Ascending aorta (tissue), 2 donors: ENCODE measurements at regions not wholly inside any gene's neighbourhood (a gene's known extent, or its start where the extent isn't known, plus 50 kb on each side); places are given as distances from the start of the nearest gene placed in this dataset.
"Not testable (repeated sequence)": the region's sequence is repeated elsewhere in the genome, so short reads cannot be mapped to it uniquely, and the experiment has no call there.

Source experiments
- DNase-seq, 2 donors: peaks; one replicate each; pipeline ENCODE4 v3.0.0-alpha.2; 2019; ENCODE audit warnings: low spot score in 2 of 2
- H3K27ac ChIP-seq, 2 donors: fragments of 200-600 bp; sonication (generic); one replicate each; pipeline ENCODE4 v1.5.1; 2016 to 2017; ENCODE audit warnings: mild to moderate bottlenecking in 1 of 2
- H3K27me3 ChIP-seq: fragments of 200-600 bp; sonication (generic); one replicate; pipeline ENCODE4 v1.5.1; 2017
- H3K36me3 ChIP-seq, 2 donors: fragments of 200-600 bp; sonication (generic); one replicate each; pipeline ENCODE4 v1.5.1; 2016
- H3K4me1 ChIP-seq, 2 donors: fragments of 200-600 bp; sonication (generic); one replicate each; pipeline ENCODE4 v1.5.1; 2016 to 2017; ENCODE audit warnings: mild to moderate bottlenecking in 1 of 2
- H3K4me3 ChIP-seq, 2 donors: fragments of 200-600 bp; sonication (generic); one replicate each; pipeline ENCODE4 v1.5.1; 2016 to 2017; ENCODE audit warnings: mild to moderate bottlenecking in 1 of 2
- H3K9me3 ChIP-seq, 2 donors: fragments of 200-600 bp; sonication (generic); one replicate each; pipeline ENCODE4 v1.5.1; 2016
- CTCF ChIP-seq, 3 experiments: fragments of 200-600 bp in 2 of 3; fragments of 450-650 bp in 1 of 3; sonication (generic) in 2 of 3; IDR thresholded peaks; one replicate each; pipeline ENCODE4 v1.5.1; 2016 to 2019; ENCODE audit warnings: antibody characterized with exemption in 3 of 3, mild to moderate bottlenecking in 1 of 3, moderate library complexity in 1 of 3
- intact Hi-C: fragments of 100-400 bp; cut with DNase I; formaldehyde crosslinking; loops from one replicate; pipeline ENCODE4 v1.15.1; 2023

GRCh38 chr11:88061111-88061510 is 114.1 kb downstream of the RAB38 start:
- Histone ChIP-seq H3K4me1 (no peaks in the 10 kb centered on the region), H3K4me3 (no peak overlapping the region), H3K27me3 (no peaks in the 10 kb centered on the region), H3K9me3 (no peaks in the 10 kb centered on the region), H3K36me3 (no peaks in the 10 kb centered on the region), H3K27ac (no peak overlapping the region)
- DNase-seq = no peak
- intact Hi-C loops = no loop called here
- no peak for TF ChIP-seq CTCF (IDR thresholded peaks at IDR 0.05)

GRCh38 chr11:88059326-88059725 is 115.9 kb downstream of the RAB38 start:
- no peak for TF ChIP-seq CTCF (IDR thresholded peaks at IDR 0.05)
- Histone ChIP-seq H3K4me3 (no peak overlapping the region), H3K4me1 (no peaks in the 10 kb centered on the region), H3K9me3 (no peaks in the 10 kb centered on the region), H3K27me3 (no peaks in the 10 kb centered on the region), H3K36me3 (no peaks in the 10 kb centered on the region), H3K27ac (no peak overlapping the region)
- intact Hi-C loops = no loop called here
- no peak for DNase-seq

DNA sequence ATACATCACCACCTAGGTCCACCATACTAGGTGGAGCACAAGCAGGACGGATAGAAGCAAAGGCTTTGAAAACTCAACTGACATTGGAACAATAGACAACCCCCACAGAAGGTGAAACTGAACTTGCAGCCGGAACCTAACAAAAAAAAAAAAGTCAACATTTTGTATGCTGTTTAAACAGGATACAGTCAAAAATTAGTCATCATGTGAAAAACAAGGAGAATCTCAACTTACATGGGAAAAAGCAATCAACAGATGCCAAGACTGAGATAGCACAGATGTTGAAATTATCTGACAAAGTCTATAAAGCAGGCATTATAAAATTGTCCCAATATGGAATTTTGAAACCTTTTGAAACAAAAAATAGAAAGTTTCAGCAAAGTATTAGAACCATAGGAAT is 123.8 kb downstream of the RAB38 start:
- no peaks in the 10 kb centered on the region for H3K27me3 ChIP-seq
- intact Hi-C loops = no loop called here
- TF ChIP-seq CTCF (IDR thresholded peaks at IDR 0.05) = no peak
- H3K4me3 ChIP-seq = no peak overlapping the region
- no peaks in the 10 kb centered on the region for H3K4me1 ChIP-seq
- no peak overlapping the region for H3K27ac ChIP-seq
- DNase-seq = no peak
- no peaks in the 10 kb centered on the region for H3K9me3 ChIP-seq
- H3K36me3 ChIP-seq = no peaks in the 10 kb centered on the region

DNA sequence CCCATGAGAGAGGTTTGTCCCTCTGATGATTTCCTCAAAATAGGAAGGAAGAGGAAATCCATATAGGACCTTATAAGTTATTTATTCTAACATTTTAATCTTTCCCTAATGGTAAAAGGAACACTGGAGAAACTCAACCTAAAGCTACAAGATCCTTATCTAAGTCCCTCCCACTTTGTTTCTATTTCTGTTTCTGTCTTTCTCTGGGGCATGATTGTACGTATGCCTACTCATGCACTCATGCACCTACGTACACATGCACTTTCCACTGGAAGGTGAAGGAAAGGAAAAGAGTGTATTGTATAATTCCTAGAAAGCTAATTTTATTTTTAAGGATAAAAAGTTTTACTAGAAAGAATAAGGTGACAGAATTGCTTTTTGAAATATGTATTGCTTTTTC is 125.0 kb downstream of the RAB38 start:
- Histone ChIP-seq H3K36me3 (no peaks in the 10 kb centered on the region), H3K27me3 (no peaks in the 10 kb centered on the region), H3K9me3 (no peaks in the 10 kb centered on the region), H3K4me1 (no peaks in the 10 kb centered on the region), H3K4me3 (no peak overlapping the region), H3K27ac (no peak overlapping the region)
- intact Hi-C loops = no loop called here
- no peak for DNase-seq
- TF ChIP-seq CTCF (IDR thresholded peaks at IDR 0.05) = no peak

GRCh38 chr11:88045288-88045687 is 130.0 kb downstream of the RAB38 start:
- H3K27me3 ChIP-seq, H3K36me3 ChIP-seq, H3K4me1 ChIP-seq, H3K4me3 ChIP-seq, DNase-seq, H3K9me3 ChIP-seq, intact Hi-C loops, H3K27ac ChIP-seq: not testable (repeated sequence)

GRCh38 chr11:88044658-88045057 is 130.6 kb downstream of the RAB38 start:
- H3K27me3 ChIP-seq, H3K36me3 ChIP-seq, DNase-seq, H3K9me3 ChIP-seq, intact Hi-C loops, H3K4me1 ChIP-seq, H3K4me3 ChIP-seq, H3K27ac ChIP-seq: not testable (repeated sequence)

- H3K4me3 ChIP-seq = no peak overlapping the region
- H3K36me3 ChIP-seq = no peaks in the 10 kb centered on the region
- H3K27me3 ChIP-seq = no peaks in the 10 kb centered on the region
- no peak overlapping the region for H3K27ac ChIP-seq
- no peaks in the 10 kb centered on the region for H3K4me1 ChIP-seq
- DNase-seq = no peak
- H3K9me3 ChIP-seq = no peaks in the 10 kb centered on the region
- TF ChIP-seq CTCF (IDR thresholded peaks at IDR 0.05) = no peak
- intact Hi-C loops = no loop called here
These were observed 132.1 kb downstream of the RAB38 start for GRCh38 chr11:88043149-88043548.
